ENCODE measurements at regions not wholly inside any gene's neighbourhood (a gene's known extent, or its start where the extent isn't known, plus 50 kb on each side); places are given as distances from the start of the nearest gene placed in this dataset.

GRCh38 chr16:88312732-88313131 lies 70.0 kb upstream of the ZNF469 start:
- Mint-ChIP-seq H3K4me1 (ENCODE audit: insufficient read depth, unreplicated experiment) (peaks cover under 1% of the 10 kb centered on the region), H3K4me3 (ENCODE audit: unreplicated experiment) (no peak overlapping the region), H3K9me3 (ENCODE audit: unreplicated experiment) (peaks cover 12% of the 10 kb centered on the region), H3K27me3 (ENCODE audit: insufficient read depth, unreplicated experiment) (no peaks in the 10 kb centered on the region), H3K36me3 (ENCODE audit: insufficient read depth, unreplicated experiment) (no peaks in the 10 kb centered on the region), H3K27ac (ENCODE audit: low read depth, unreplicated experiment) (no peak overlapping the region)
- BruUV-seq (replicated peaks): no TSS peak
- ChIA-PET CTCF (interaction anchor here (0.7 kb wide), 1 partner anchor 942 kb away, joined by 4 read pairs; no protein-coding TSS in a partner anchor), POLR2A (no interaction called here)
- intact Hi-C loops (cut with micrococcal nuclease): no loop called here
- DNase-seq (ENCODE audit: unreplicated experiment): no peak
- TF ChIP-seq, protein P1, sequence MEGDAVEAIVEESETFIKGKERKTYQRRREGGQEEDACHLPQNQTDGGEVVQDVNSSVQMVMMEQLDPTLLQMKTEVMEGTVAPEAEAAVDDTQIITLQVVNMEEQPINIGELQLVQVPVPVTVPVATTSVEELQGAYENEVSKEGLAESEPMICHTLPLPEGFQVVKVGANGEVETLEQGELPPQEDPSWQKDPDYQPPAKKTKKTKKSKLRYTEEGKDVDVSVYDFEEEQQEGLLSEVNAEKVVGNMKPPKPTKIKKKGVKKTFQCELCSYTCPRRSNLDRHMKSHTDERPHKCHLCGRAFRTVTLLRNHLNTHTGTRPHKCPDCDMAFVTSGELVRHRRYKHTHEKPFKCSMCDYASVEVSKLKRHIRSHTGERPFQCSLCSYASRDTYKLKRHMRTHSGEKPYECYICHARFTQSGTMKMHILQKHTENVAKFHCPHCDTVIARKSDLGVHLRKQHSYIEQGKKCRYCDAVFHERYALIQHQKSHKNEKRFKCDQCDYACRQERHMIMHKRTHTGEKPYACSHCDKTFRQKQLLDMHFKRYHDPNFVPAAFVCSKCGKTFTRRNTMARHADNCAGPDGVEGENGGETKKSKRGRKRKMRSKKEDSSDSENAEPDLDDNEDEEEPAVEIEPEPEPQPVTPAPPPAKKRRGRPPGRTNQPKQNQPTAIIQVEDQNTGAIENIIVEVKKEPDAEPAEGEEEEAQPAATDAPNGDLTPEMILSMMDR (IDR thresholded peaks at IDR 0.05; ENCODE audit: unreplicated experiment): no peak

DNA sequence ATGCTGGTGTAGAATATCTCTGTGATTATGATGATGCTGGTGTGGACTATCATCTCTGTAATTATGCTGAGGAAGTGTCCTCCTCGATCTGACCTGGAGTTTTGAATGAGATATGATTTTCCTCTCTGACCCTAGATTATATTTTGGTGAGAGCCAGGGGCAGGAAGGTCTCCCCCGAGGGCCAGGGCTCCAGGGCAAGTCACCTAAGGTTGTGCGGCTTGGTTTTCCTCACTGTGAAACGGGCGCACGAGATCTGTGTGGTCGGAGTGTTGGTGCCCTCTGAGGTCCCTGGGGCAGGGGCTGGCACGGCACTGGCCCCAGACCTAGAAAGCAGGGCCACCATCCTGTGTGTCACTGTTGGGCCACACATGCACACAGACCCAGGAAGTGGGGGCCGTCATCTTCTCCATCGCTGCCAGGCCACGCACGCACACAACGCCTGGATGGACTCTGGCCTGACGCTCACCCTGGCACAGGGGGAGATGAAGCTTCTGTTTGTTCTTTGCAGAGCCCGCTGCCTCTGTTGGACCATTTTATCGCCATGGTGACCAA lies 67.7 kb upstream of the ZNF469 start:
- peaks cover 12% of the 10 kb centered on the region for H3K9me3 Mint-ChIP-seq (ENCODE audit: unreplicated experiment)
- CTCF ChIA-PET: interaction anchor here (1.0 kb wide), 1 partner anchor 10 kb away, joined by 3 read pairs; no protein-coding TSS in a partner anchor
- BruUV-seq (replicated peaks): no TSS peak
- DNase-seq (ENCODE audit: unreplicated experiment): no peak
- intact Hi-C loops (cut with micrococcal nuclease): no loop called here
- H3K27ac Mint-ChIP-seq (ENCODE audit: low read depth, unreplicated experiment): no peak overlapping the region
- no peaks in the 10 kb centered on the region for H3K36me3 Mint-ChIP-seq (ENCODE audit: insufficient read depth, unreplicated experiment)
- TF ChIP-seq, protein P1 (IDR thresholded peaks at IDR 0.05; ENCODE audit: unreplicated experiment): no peak
- no peaks in the 10 kb centered on the region for H3K27me3 Mint-ChIP-seq (ENCODE audit: insufficient read depth, unreplicated experiment)
- H3K4me3 Mint-ChIP-seq (ENCODE audit: unreplicated experiment): no peak overlapping the region
- POLR2A ChIA-PET: no interaction called here
- no peaks in the 10 kb centered on the region for H3K4me1 Mint-ChIP-seq (ENCODE audit: insufficient read depth, unreplicated experiment)

GRCh38 chr16:88315543-88316105 lies 67.1 kb upstream of the ZNF469 start:
- Mint-ChIP-seq H3K36me3 (ENCODE audit: insufficient read depth, unreplicated experiment) (no peaks in the 10 kb centered on the region), H3K27me3 (ENCODE audit: insufficient read depth, unreplicated experiment) (no peaks in the 10 kb centered on the region), H3K9me3 (ENCODE audit: unreplicated experiment) (peaks cover 12% of the 10 kb centered on the region), H3K4me1 (ENCODE audit: insufficient read depth, unreplicated experiment) (no peaks in the 10 kb centered on the region), H3K27ac (ENCODE audit: low read depth, unreplicated experiment) (no peak overlapping the region), H3K4me3 (ENCODE audit: unreplicated experiment) (no peak overlapping the region)
- TF ChIP-seq, protein P1 (IDR thresholded peaks at IDR 0.05; ENCODE audit: unreplicated experiment): no peak
- no TSS peak for BruUV-seq (replicated peaks)
- ChIA-PET CTCF (interaction anchor here (1.0 kb wide), 1 partner anchor 11 kb away, joined by 3 read pairs; no protein-coding TSS in a partner anchor), POLR2A (no interaction called here)
- peak; percentile 69 for DNase-seq (ENCODE audit: unreplicated experiment)
- intact Hi-C loops (cut with micrococcal nuclease): no loop called here

GRCh38 chr16:88316151-88316550 lies 66.6 kb upstream of the ZNF469 start:
- peaks cover 12% of the 10 kb centered on the region for H3K9me3 Mint-ChIP-seq (ENCODE audit: unreplicated experiment)
- TF ChIP-seq, protein P1 (IDR thresholded peaks at IDR 0.05; ENCODE audit: unreplicated experiment): no peak
- no peaks in the 10 kb centered on the region for H3K36me3 Mint-ChIP-seq (ENCODE audit: insufficient read depth, unreplicated experiment)
- no peaks in the 10 kb centered on the region for H3K27me3 Mint-ChIP-seq (ENCODE audit: insufficient read depth, unreplicated experiment)
- ChIA-PET CTCF (no interaction called here), POLR2A (no interaction called here)
- H3K4me3 Mint-ChIP-seq (ENCODE audit: unreplicated experiment): no peak overlapping the region
- H3K27ac Mint-ChIP-seq (ENCODE audit: low read depth, unreplicated experiment): no peak overlapping the region
- BruUV-seq (replicated peaks): no TSS peak
- DNase-seq (ENCODE audit: unreplicated experiment): no peak
- H3K4me1 Mint-ChIP-seq (ENCODE audit: insufficient read depth, unreplicated experiment): no peaks in the 10 kb centered on the region
- intact Hi-C loops (cut with micrococcal nuclease): no loop called here

Measured in MCF 10A (cell line).